HG02840 (cell line): ENCODE measurements at regions not wholly inside any gene's neighbourhood (a gene's known extent, or its start where the extent isn't known, plus 50 kb on each side); places are given as distances from the start of the nearest gene placed in this dataset.
A peak's percentile ranks its signal among the peaks of the same experiment; 100 is the strongest.

Experiments used
- ATAC-seq: cut with Tn5 transposase; IDR thresholded peaks from one replicate; pipeline ENCODE4 v1.9.1; 2021; ENCODE audit warnings: mild to moderate bottlenecking, moderate library complexity, moderate number of reproducible peaks; ENCODE audit not compliant: unreplicated experiment, low FRiP score

DNA sequence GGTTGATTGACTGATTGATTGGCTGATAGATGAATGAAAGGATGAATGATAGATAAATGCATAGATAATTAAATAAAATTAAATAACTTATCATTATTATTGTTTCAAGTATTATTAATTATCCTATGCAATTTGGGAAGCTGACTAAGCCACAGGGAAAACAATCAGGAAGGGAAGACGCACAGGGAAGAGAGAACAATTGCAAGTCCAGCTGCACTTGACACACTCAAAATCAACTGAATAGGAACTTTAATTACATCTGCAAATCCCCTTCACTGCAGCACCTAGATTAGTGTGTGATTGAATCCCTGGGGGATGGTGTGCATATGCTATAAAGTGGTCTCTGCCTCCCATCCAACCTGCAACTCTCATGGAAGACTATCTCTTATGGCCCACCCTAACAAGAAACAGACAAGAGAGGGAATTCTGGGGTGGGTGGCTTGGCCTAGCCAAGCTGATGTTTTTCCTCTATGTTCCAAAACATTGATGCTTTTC, 161.1 kb upstream of the FGGY start:
- no peak for ATAC-seq

DNA sequence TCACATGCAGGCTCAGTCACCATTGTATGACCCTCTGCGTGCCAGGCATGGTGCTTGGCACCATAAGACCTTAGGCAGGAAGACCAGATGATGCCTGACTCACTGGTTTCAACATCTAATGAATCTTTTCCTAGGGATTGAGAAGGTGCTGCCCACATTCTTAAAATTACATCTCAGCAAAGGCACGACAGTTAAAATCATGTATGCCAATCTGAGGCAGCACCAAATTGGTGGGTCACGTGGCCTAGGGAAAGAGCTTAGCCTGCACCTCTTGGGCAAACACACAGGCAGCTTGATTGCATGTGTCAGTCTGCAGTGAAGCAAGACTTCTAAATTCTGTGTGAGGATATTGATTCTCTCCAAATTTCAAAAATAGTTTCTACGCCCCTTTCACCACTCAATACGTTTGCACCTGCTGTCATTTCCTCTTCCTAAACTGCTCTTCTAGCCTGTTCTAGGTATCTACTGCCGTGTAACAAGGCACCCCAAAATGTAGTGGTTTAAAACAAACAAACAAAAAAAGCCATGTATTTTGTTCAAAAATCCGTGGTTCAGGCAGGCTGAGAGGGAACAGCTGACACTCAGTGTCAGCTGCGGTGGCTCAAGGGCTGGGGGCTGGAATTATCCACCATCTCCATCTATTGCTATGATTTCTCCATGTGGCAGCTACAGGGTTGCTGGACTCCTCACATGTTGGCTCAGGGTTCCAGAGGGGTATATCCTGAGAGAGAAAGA, 160.2 kb upstream of the FGGY start:
- no peak for ATAC-seq

DNA sequence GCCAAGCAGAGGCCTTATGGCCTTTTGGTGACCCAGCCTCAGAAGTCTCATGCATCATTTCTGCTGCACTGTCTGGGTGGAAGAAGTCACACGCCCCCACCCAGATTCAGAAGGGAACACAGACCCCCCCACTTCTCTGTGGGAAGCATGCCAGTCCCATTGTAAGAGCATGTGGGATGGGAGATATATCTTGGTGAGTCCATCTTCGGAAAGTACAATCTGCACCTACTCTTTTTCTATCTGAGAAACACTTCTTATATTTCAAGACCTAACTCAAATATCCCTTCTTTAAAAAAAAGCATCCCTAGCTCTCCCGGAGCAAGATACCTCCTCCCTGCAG, 159.6 kb upstream of the FGGY start:
- no peak for ATAC-seq

DNA sequence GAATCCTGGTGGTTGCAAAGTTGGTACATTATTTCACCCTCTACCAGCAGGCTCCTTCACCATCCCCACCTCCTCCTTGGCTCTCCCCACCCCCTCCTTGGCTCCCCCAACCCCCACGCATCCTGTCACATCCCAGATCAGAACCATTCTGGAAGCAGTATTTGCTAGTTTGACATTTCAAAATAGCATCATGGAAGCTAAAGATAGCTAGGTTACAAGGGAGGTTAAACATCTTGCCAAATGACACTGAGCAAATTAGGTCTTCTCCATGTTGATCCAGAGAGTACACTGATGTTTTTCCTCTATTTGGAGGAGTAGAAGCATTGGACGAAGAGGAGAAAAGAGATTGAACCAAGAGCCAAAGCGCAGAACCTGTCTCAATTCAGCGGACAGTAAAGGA, 158.9 kb upstream of the FGGY start:
- ATAC-seq, result no peak

DNA sequence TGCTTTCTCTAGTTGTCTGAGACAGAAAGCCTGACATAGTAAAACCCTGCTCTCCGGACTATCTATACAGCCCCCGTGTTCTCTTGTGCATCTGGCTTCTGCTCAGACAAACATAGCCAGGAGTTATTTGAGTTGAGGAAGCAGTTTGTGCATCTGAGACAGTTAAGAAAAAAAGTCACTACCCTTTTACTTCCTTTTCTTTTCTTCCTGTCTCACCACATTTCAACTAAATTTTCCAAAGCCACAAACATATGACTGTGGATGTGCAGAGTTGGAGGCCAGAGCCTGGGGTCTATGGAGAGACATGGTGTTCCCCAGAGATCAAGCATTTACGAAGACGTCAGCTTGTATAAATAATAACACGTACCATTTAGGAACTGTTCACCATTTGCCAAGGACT, 158.5 kb upstream of the FGGY start:
- ATAC-seq, result no peak

DNA sequence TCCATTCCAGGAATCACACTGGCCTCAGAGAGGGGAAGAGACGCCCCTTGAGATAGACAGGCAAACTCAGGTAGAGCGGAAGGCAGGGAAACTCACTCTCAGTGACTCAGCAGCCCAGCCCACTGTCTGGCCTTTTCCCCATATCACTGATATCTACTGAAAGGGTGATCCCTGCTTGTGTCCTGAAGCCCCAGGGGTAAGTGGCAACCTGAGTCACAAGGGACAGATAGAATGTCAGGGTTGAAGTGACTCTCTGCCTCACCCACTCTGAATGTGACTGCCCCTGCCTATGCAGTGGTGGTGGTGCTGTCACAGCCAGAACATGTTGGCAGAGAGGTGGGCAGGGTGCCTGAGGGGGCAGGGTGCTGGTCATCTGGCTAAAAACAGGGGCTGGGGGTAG, 157.5 kb upstream of the FGGY start:
- no peak for ATAC-seq

DNA sequence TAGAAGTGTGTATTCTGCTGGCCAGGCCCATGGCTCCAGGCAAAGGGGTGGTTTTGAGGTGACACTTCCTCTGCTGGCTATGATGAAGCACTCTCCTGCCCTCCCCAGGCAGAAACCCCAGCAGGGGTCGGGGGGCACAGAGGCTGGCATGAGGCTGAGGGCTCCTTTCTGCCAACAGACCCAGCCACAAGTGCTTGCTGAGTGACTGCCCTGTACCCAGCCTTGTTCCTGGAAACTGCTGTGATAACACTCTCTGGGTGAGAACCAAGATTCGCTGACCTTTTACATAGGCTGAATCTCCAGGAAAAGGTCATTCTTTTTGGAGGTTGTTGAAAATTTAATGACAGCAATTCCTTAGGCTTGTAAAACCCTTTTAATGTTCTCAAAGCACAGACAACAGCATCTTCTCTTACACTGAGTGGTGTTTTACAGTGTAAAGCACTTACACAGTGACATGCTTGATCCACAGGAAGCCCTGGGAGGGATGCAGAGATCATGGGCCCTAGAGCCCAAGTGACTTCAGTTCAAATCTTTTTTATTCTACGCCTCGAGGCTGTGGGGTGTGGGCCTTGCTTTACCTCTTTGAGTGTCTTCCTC, 155.5 kb upstream of the FGGY start:
- ATAC-seq, result no peak

DNA sequence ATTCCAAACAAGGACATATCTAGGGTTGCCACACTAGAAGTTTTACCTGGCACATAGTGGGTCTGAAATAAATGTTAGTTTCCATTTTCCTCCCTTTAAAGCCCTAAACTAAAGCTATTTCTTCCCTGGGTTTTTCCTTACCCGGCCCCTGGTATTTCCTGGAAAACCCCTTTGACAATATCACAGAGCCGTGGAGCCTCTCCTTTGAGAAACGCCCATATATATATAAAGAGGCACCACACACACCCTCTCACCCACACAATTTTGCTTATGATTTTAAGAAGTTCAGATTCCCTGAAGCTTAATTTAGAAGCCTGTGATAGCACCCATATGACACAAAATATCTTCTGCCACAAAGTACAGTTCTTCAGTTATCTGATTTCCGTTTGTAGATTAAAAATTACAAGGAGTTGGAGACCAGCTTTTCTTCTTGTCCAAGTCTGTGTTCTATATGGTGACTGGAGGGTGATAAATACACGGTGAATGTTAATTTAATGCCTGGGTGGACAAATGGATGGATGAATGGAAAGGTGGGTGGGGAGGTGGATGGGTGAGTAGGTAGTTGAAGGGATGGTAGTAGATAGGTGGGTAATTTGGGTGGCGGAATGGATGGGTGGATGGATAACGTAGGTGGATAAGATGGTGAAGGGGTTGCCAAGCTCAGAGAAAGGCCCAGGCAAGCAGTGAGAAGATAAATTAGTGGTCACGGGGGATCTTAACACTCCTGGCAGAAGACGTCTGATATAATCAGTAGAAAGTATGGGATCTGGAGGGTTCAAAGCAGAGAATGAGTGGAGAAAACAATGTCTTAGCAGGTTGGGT, 154.4 kb upstream of the FGGY start:
- no peak for ATAC-seq

DNA sequence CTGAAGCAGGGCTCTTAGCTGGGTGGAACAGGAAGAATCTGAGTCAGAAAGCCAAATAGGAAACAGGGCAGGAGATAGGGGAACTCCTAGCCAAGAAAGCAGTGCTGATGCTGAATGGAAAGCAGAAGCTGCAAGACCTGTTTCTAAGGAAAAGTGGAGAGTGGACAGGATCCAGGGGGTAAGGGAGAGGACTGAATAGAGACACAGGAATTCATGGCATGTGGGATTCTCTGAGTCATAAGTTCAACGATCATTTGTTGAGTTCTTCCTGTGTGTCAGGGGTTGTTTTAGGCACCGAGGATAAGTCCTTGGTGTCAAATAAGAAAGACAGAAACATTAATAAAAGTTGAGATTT, 153.8 kb upstream of the FGGY start:
- ATAC-seq, result no peak

DNA sequence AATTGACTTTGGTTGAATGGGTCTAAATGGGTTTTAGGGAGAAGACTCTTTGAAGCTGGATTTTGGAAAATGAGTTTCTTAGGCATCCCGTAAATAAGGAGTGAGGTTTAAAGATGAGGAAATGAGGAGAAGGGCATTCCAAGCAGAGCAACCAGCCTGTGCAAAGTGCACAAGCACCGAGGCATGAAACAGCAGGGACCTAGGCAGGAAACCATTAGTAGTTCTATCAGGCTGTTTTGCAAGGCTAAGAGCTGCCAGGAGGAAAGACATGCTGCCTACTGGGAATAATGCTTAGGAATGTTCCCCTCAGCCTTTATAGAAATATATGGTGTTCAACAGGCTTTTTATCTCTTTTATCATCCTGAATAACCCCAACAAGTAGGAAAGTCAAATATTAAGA, 153.1 kb upstream of the FGGY start:
- ATAC-seq, result no peak

DNA sequence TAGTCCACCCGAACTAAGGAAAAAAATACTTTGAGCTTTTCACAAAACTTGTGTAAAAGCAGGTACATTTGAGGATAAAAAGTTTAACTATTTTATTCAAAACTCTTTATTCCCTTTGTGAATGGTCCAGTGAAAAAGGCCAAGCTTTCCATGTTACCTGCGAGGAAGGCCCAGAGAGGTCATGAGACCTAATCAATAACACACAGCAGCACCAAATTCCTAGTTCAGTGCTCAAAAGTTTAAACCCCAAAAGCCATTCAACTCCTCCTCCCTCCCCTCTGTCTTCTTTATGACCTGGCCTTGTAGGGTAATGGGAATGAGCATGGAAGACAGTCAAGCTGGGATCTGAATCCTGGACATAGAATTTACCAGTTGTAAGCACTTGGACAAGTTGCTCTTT, 151.9 kb upstream of the FGGY start:
- no peak for ATAC-seq

DNA sequence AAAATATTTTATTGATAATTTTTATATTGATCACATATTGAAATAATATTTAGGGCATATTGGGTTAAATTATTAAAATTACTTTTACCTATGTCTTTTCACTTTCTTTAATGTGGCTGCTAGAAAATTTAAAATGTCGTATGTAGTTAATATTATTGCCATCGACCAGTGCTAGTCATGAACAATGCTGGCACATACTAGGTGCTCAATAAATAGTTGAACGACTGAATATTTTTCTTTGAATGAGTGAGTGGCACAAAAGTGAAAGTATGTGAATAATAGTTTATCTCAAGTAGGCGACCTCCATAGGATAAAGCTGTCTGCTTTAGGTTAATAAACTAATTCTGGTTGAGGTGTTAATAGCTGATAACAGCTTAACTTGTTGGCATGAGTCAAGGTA, 150.8 kb upstream of the FGGY start:
- ATAC-seq, result no peak

DNA sequence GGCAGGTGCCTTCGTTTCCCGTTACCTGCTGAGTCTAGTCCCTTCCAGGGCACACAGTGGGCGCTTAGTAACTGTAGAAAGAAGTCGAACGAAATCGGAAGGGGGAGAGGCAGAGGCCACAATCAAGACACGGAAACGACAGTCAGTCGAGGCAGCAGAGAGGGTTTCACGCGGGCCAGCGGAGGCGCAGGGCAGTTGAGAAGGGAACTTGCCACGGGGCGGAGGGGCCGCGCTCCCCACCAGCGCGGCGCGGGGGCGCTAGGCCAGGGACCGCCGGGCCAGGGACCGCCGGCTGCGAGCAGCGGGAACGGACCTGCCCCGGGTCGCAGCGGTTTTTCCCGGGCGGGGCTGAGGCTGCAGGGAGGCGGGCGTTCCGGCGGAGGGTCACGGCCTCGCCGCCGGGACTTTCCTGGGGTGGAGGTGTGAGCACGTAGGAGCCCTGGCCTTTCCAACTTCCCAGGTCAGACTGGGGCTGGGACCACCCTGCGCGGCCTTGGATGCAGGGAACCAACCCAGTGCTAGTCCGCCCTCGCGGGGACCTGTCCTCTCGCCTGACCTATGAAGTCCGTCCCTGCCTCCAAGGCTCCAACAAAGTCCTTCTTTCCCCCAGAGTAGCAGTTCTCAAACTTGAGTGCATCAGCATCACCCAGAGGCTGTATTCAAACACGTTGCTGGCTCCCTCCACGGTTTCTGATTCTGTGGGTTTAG, 150.1 kb upstream of the FGGY start:
- ATAC-seq, result no peak

DNA sequence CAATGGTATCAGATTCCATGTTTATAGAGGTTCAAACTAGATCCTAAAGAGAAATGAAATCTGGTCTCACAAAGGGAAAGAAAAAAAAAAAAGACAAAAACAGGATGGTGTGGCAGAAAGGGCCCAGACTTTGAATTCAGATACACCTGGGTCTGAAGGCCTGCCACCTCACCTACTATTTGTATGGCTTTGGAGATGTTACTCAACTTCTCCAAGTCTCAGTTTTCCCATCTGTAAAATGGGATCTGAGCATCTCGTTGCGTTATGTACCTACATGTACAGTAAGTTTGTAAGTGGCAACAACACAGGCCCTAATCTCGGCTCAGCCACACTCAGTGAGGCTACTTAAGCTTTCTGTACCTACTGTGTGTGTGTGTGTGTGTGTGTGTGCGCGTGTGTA, 147.5 kb upstream of the FGGY start:
- no peak for ATAC-seq

DNA sequence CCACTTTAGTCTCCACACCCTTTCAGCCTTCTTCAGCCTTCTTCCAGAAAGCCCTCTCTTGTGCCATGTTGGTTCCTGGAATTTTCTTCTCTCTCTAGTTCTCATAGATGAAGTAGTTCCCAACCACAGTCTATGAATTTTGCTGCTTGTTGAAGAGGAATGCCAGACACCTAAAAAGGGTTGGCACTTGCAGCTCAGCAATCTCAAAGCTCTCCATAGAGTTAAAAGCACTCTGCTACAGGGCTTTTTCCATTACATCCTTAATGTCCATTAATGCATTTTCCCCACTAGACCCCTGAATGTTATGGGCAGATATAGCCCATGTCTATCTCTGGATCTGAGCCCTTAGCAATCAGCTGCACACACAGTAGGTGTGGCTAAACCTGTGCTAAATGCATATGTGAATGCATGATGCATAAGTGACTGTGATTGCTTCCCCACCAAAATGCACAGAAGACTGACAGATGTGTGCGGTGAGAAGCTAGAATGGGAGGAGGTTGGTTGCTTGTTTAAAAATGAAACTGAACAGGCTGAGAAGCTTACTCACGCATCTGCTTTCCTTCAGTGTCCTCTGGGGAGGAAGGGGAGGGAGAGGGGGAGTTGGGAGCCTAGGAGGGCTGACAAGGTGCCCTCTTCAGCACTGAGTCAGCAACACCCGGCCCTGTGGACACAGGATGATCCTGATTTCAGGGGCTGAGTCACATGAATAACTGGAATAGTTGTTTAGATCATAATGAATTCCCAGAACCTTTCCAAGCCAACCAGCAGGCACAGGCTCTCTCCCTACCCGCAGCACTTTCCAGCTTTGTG, 146.1 kb upstream of the FGGY start:
- peak; percentile 57 for ATAC-seq

DNA sequence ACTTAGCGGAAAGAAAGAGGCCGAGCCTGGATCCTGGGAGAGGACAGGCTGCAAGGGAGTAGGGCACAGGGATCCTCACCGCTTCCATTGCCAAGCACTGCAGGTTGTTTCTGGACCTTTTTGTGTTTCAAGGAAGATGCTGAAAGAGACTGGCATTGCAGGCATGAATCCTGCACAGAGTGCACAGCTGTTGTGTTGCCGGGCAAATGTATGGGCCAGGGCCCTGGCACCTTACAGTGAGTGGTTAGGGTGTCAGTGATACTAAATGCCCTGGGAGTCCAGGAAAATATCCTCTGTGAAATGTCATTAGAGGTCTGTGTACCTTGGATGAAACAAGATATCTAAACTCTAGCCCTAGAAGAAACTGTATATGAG, 145.5 kb upstream of the FGGY start:
- ATAC-seq, result no peak

DNA sequence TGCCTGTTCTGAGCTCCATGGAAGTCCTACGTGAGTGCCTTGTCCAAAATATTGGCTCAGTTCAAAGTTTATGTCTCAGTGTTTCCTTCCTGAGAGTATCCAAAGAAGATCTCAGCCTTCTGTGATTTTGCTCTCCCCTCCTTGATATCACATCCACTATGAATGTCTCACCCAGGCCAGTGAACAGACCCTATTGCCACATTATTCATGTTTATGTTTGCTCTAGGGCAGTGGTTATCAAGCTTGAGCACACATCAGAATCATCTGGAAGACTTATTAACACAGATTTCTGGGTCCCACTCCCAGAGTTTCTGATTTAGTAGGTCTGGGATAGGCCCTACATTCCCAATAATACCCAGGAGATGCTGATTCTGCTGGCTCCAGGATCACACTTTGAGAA, 145.0 kb upstream of the FGGY start:
- no peak for ATAC-seq

DNA sequence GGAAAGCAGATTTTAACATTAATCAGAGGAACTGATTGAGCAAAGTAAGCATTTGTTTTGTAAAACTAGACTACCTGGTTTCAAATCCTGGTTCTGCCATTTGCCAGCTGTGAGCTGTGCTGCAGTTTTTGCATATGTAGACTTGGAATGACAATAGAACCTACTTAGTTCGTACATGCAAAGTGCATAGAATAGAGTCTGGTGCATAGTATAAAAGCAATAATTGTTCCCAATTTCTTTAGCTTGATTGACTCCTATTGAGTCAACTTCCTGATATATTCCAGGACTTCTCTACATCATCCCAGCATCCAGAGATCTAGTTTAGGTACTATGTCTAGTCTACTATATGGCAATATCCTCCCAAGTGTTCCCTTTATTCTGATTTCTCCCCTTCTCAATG, 144.4 kb upstream of the FGGY start:
- ATAC-seq, result no peak

DNA sequence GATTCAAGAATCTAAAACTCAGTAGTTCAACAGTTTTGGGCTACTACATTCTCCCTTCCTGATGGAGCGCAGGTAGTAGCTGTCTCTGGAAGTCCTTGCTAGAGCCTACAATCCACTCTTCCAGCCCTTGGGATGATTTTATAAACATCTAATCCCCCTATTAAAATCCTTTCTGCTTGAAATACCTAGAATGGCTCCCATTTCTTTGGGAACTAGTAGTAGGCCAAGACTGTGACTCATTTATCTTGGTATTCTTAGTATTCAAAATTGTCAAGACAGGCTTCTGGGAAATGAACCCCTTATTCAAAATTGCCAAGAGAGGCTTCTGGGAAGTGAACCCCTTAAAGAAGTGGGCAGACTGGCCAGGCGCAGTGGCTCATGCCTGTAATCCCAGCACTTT, 142.5 kb upstream of the FGGY start:
- no peak for ATAC-seq

DNA sequence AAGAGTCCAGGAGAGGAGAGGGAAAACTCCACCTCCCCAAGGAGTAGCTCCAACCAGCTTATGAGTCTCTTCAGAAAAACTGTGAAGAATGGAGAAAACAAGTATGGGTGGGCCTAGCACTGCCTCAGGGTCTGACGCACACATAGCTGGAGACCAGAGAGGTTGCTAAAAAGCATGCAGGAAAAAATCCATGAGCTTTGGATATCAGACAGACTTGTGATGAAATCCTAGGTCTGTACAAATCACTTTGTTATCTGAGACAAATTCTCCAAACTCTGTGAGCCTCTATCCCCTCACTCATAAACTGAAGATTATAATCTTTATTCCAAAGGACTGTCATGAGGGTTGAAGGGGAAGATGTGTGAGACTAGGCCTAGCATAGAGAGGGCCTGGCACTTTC, 141.5 kb upstream of the FGGY start:
- no peak for ATAC-seq
